Endothelial cell of umbilical vein (primary cell): ENCODE measurements at regions not wholly inside any gene's neighbourhood (a gene's known extent, or its start where the extent isn't known, plus 50 kb on each side); places are given as distances from the start of the nearest gene placed in this dataset.

Experiments used
- BruUV-seq: library from RNA; stranded (reverse); fragments of 400-500 nt; replicated peaks from 2 replicates; lab custom pipeline; 2021; lab: Mats Ljungman, UMichigan
- CTCF ChIA-PET: fragments of 300-600, 350-600 bp; sonication (Branson Sonifier 250); formaldehyde crosslinking; loops from one replicate; lab custom pipeline; 2021; ENCODE audit warnings: antibody characterized with exemption, inconsistent platforms; lab: Charles Lee
- POLR2A ChIA-PET: fragments of 300-600, 350-600 bp; sonication (Branson Sonifier 250); formaldehyde crosslinking; loops from one replicate; lab custom pipeline; 2021; ENCODE audit warnings: antibody characterized with exemption, inconsistent platforms; lab: Charles Lee
- DNase-seq: peaks from one replicate; pipeline ENCODE4 v3.0.0-alpha.2; 2011; ENCODE audit warnings: low read depth, low spot score
- FAIRE-seq: peaks from 2 replicates; lab custom pipeline; 2011; peaks lifted over from hg19 to GRCh38; lab: Jason Lieb, UNC
- H2AFZ ChIP-seq: 2 replicates; pipeline ENCODE4 v1.6.0; 2012; ENCODE audit warnings: low read depth, low read length, control low read depth, inconsistent platforms
- H3K27ac ChIP-seq: 2 replicates; pipeline ENCODE4 v1.5.1; 2011; ENCODE audit warnings: low read depth, mild to moderate bottlenecking, control low read depth, low read length, moderate library complexity; ENCODE audit not compliant: insufficient read depth
- H3K27me3 ChIP-seq, 2 experiments: 2 replicates each; pipeline versions ENCODE4 v1.6.0 to v1.6.1; 2011; ENCODE audit warnings: low read length in 2 of 2, mixed read lengths in 1 of 2; ENCODE audit not compliant: control insufficient read depth in 2 of 2, insufficient read depth in 2 of 2
- H3K36me3 ChIP-seq, 2 experiments: 2 replicates in 1 of 2; 3 replicates in 1 of 2; pipeline ENCODE4 v1.5.1; 2011; ENCODE audit warnings: low read length in 2 of 2, mild to moderate bottlenecking in 1 of 2, moderate library complexity in 1 of 2; ENCODE audit not compliant: control insufficient read depth in 2 of 2, insufficient read depth in 2 of 2; ENCODE audit errors: extremely low read depth in 1 of 2
- H3K4me1 ChIP-seq: 3 replicates; pipeline ENCODE4 v1.5.1; 2011; ENCODE audit warnings: mild to moderate bottlenecking, low read length; ENCODE audit not compliant: control insufficient read depth, insufficient read depth; ENCODE audit errors: extremely low read depth
- H3K4me2 ChIP-seq: 2 replicates; pipeline ENCODE4 v1.6.1; 2011; ENCODE audit warnings: low read length, control low read depth, mixed read lengths; ENCODE audit not compliant: insufficient read depth
- H3K4me3 ChIP-seq, 3 experiments: fragments of 200-600 bp in 1 of 3; sonication (generic), shearing (Covaris generic) in 1 of 3; replicated peaks in 1 of 3; 2 replicates each; pipeline ENCODE4 v1.5.1; 2011 to 2016; ENCODE audit warnings: control low read depth in 3 of 3, low read length in 3 of 3, mild to moderate bottlenecking in 2 of 3, inconsistent platforms in 1 of 3, low read depth in 1 of 3, moderate library complexity in 1 of 3; ENCODE audit not compliant: insufficient read depth in 1 of 3
- H3K79me2 ChIP-seq: 2 replicates; pipeline ENCODE4 v1.6.0; 2012; ENCODE audit warnings: low read length, inconsistent platforms; ENCODE audit not compliant: control insufficient read depth, insufficient read depth
- H3K9ac ChIP-seq: replicated peaks from 2 replicates; pipeline ENCODE3; 2011; ENCODE audit warnings: low read length, control low read depth; ENCODE audit not compliant: insufficient read depth; ENCODE audit errors: extremely low read depth
- H3K9me1 ChIP-seq: replicated peaks from 3 replicates; pipeline ENCODE4 v1.6.0; 2011; ENCODE audit warnings: mild to moderate bottlenecking, low read length; ENCODE audit not compliant: control insufficient read depth, insufficient read depth; ENCODE audit errors: extremely low read depth
- H3K9me3 ChIP-seq: replicated peaks from 2 replicates; pipeline ENCODE4 v1.5.1; 2012; ENCODE audit warnings: low read length, inconsistent platforms; ENCODE audit not compliant: control insufficient read depth, insufficient read depth
- H4K20me1 ChIP-seq: replicated peaks from 2 replicates; pipeline ENCODE3; 2011; ENCODE audit warnings: mild to moderate bottlenecking, low read length; ENCODE audit not compliant: control insufficient read depth, insufficient read depth; ENCODE audit errors: extremely low read depth
- EZH2 ChIP-seq: IDR thresholded peaks from 2 replicates; pipeline ENCODE4 v1.6.1; 2012; ENCODE audit warnings: borderline replicate concordance, low read depth, mild to moderate bottlenecking, moderate library complexity, low read length, inconsistent platforms; ENCODE audit not compliant: severe bottlenecking
- GATA2 ChIP-seq: IDR thresholded peaks from 2 replicates; pipeline ENCODE4 v1.7.0; 2011; ENCODE audit warnings: low read depth, mild to moderate bottlenecking, moderate library complexity, mixed read lengths, low read length; ENCODE audit not compliant: insufficient read length, insufficient read depth
- JUN ChIP-seq: IDR thresholded peaks from 2 replicates; pipeline ENCODE4 v1.6.1; 2011; ENCODE audit warnings: borderline replicate concordance, low read depth; ENCODE audit not compliant: insufficient read length, insufficient read depth
- MYC ChIP-seq: IDR thresholded peaks from one replicate; pipeline ENCODE4 v1.6.1; 2011; ENCODE audit warnings: mild to moderate bottlenecking, low read depth, low read length
- POLR2A ChIP-seq: IDR thresholded peaks from 2 replicates; pipeline ENCODE4 v1.6.1; 2012; ENCODE audit warnings: low read depth, mild to moderate bottlenecking, control low read depth, low read length
- POLR2AphosphoS5 ChIP-seq: IDR thresholded peaks from 2 replicates; pipeline ENCODE4 v1.6.1; 2012; ENCODE audit warnings: low read depth, mild to moderate bottlenecking, control low read depth, low read length, moderate library complexity; ENCODE audit not compliant: insufficient read depth
- dilution Hi-C: fragments of 300-500 bp; cut with MboI; formaldehyde crosslinking; loops from one replicate; pipeline ENCODE4 v1.15.0; 2019; ENCODE audit warnings: low sequenced_read_pairs; ENCODE audit not compliant: extremely low pct_ligation_motif_present
- intact Hi-C: fragments of 100-400 bp; cut with micrococcal nuclease; formaldehyde crosslinking; loops from one replicate; pipeline ENCODE4 v1.10.0; 2022
- TF ChIP-seq, protein P1 (sequence below), 2 donors: IDR thresholded peaks; 1 replicate in 1 of 2; 2 replicates in 1 of 2; pipeline ENCODE4 v1.5.1; 2011; ENCODE audit warnings: low read length in 2 of 2, mild to moderate bottlenecking in 2 of 2, moderate library complexity in 2 of 2, control low read depth in 1 of 2, inconsistent platforms in 1 of 2, low read depth in 1 of 2; ENCODE audit not compliant: insufficient read depth in 1 of 2; ENCODE audit errors: extremely low read depth in 1 of 2
- TF ChIP-seq, protein P2 (sequence below): IDR thresholded peaks from 2 replicates; pipeline ENCODE4 v1.6.1; 2011; ENCODE audit not compliant: insufficient read depth, insufficient read length

DNA sequence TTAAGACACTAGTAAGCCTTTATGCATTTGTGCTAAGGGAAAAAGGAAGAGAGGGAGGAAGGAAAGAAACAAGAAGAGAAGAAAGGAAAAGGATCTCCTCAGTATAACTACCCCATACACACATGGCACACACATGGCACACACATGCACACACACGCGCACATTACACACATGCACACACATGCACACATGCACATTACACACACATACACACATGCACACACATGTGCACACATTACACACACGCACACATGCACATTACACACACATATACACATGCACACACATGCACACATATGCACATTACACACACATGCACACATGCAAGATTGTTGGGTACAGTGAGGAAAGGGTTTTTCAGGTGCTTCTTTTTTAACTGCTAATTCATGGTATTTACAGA is 311.2 kb downstream of the SKIDA1 start:
- Histone ChIP-seq H2AFZ (no peak overlapping the region), H3K9me1 (no peaks in the 10 kb centered on the region), H3K27me3 (peaks cover 0 to 2% of the 10 kb centered on the region in 2 experiments), H3K27ac (no peak overlapping the region), H3K9ac (no peak overlapping the region), H4K20me1 (no peaks in the 10 kb centered on the region), H3K4me2 (no peak overlapping the region), H3K36me3 (no peaks in the 10 kb centered on the region), H3K4me3 (no peak overlapping the region), H3K4me1 (no peaks in the 10 kb centered on the region), H3K79me2 (no peaks in the 10 kb centered on the region), H3K9me3 (no peaks in the 10 kb centered on the region)
- TF ChIP-seq, protein P1, sequence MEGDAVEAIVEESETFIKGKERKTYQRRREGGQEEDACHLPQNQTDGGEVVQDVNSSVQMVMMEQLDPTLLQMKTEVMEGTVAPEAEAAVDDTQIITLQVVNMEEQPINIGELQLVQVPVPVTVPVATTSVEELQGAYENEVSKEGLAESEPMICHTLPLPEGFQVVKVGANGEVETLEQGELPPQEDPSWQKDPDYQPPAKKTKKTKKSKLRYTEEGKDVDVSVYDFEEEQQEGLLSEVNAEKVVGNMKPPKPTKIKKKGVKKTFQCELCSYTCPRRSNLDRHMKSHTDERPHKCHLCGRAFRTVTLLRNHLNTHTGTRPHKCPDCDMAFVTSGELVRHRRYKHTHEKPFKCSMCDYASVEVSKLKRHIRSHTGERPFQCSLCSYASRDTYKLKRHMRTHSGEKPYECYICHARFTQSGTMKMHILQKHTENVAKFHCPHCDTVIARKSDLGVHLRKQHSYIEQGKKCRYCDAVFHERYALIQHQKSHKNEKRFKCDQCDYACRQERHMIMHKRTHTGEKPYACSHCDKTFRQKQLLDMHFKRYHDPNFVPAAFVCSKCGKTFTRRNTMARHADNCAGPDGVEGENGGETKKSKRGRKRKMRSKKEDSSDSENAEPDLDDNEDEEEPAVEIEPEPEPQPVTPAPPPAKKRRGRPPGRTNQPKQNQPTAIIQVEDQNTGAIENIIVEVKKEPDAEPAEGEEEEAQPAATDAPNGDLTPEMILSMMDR (IDR thresholded peaks at IDR 0.05; ENCODE audit: extremely low read depth in 1 of 2, insufficient read depth in 1 of 2, low read depth in 1 of 2, low read length in 2 of 2): no peak
- DNase-seq (no peak), FAIRE-seq (no peak)
- dilution Hi-C loops: no loop called here
- no TSS peak for BruUV-seq
- CTCF ChIA-PET: no interaction called here
- POLR2A ChIA-PET: no interaction called here
- intact Hi-C loops: no loop called here

DNA sequence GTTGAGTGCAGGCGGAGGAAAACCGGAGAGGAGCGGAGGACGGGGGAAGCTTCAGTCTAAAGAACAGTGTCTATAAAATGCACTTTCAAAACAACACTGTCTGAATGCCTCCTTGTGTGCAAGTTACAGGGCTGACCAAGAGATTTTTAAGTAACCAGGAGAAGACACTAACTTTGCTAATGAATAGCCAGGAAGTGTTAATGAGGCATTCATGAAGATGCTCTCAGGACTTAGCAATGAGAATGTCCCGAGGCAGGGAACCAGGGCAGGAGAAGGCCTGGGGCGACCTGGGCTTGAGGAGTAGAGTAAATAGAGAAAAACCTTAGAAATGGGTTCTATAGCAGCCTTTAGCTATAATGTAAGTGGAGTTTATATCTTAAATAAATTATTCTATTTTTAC is 312.1 kb downstream of the SKIDA1 start:
- no peak for DNase-seq
- no peak for FAIRE-seq
- POLR2A ChIA-PET: no interaction called here
- Histone ChIP-seq H4K20me1 (no peaks in the 10 kb centered on the region), H3K27me3 (no peaks in the 10 kb centered on the region), H3K36me3 (no peaks in the 10 kb centered on the region), H2AFZ (no peak overlapping the region), H3K27ac (no peak overlapping the region), H3K9me1 (no peaks in the 10 kb centered on the region), H3K4me1 (no peaks in the 10 kb centered on the region), H3K9ac (no peak overlapping the region), H3K4me3 (no peak overlapping the region), H3K4me2 (no peak overlapping the region), H3K9me3 (no peaks in the 10 kb centered on the region), H3K79me2 (no peaks in the 10 kb centered on the region)
- no TSS peak for BruUV-seq
- CTCF ChIA-PET: no interaction called here
- no peak for TF ChIP-seq POLR2A
- no peak for TF ChIP-seq MYC
- TF ChIP-seq EZH2: no peak
- TF ChIP-seq GATA2: no peak
- no peak for TF ChIP-seq POLR2AphosphoS5
- TF ChIP-seq, protein P1 (IDR thresholded peaks at IDR 0.05; ENCODE audit: extremely low read depth in 1 of 2, insufficient read depth in 1 of 2, low read depth in 1 of 2, low read length in 2 of 2): no peak
- TF ChIP-seq JUN: no peak
- TF ChIP-seq, protein P2, sequence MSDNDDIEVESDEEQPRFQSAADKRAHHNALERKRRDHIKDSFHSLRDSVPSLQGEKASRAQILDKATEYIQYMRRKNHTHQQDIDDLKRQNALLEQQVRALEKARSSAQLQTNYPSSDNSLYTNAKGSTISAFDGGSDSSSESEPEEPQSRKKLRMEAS: no peak
- intact Hi-C loops (no loop called here), dilution Hi-C loops (no loop called here)
